Right lobe of liver (tissue), 4 donors: ENCODE measurements at regions not wholly inside any gene's neighbourhood (a gene's known extent, or its start where the extent isn't known, plus 50 kb on each side); places are given as distances from the start of the nearest gene placed in this dataset.

Experiments used
- POLR2A ChIP-seq: fragments of 450-650 bp; IDR thresholded peaks from one replicate; pipeline ENCODE4 v1.6.1; 2017; ENCODE audit warnings: antibody characterized with exemption, mild to moderate bottlenecking
- TF ChIP-seq, protein P1 (sequence below), 4 donors: fragments of 200-600 bp in 3 of 4; fragments of 450-650 bp in 1 of 4; IDR thresholded peaks; one replicate each; pipeline versions ENCODE4 v1.5.1 to v1.8.0; 2016 to 2022; ENCODE audit warnings: antibody characterized with exemption in 4 of 4, mild to moderate bottlenecking in 2 of 4
- donor health status: DM: no; HTN: no; CAD: no.
- donor health status: DM: no; HTN: no; CAD: no.
- donor health status: DM: no; HTN: yes; CAD: no.

DNA sequence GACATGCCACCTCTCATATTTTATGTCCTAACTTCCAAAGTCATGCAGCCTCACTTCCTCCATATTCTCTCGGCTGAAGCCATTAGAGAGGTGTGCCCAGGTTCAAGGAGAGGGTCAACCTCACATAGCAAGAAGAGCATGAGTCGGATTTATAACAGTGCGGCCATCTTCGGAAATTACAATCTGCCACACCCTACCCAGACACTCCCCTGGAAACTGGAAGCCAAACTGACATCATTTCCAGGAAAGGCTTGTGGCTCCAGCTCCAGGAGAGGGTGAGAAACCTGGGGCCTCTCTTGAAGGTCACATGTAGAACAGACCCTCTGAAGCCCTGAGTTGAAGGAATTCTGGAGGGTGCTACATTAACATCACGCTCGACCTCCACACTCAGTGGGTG lies 73.5 kb downstream of the RRAGC start:
- TF ChIP-seq POLR2A: no peak
- TF ChIP-seq, protein P1, sequence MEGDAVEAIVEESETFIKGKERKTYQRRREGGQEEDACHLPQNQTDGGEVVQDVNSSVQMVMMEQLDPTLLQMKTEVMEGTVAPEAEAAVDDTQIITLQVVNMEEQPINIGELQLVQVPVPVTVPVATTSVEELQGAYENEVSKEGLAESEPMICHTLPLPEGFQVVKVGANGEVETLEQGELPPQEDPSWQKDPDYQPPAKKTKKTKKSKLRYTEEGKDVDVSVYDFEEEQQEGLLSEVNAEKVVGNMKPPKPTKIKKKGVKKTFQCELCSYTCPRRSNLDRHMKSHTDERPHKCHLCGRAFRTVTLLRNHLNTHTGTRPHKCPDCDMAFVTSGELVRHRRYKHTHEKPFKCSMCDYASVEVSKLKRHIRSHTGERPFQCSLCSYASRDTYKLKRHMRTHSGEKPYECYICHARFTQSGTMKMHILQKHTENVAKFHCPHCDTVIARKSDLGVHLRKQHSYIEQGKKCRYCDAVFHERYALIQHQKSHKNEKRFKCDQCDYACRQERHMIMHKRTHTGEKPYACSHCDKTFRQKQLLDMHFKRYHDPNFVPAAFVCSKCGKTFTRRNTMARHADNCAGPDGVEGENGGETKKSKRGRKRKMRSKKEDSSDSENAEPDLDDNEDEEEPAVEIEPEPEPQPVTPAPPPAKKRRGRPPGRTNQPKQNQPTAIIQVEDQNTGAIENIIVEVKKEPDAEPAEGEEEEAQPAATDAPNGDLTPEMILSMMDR (IDR thresholded peaks at IDR 0.05): no peak
